ENCODE measurements at regions not wholly inside any gene's neighbourhood (a gene's known extent, or its start where the extent isn't known, plus 50 kb on each side); places are given as distances from the start of the nearest gene placed in this dataset.

GRCh38 chr3:194928831-194929577 lies 243.3 kb downstream of the FAM43A start:
- peak; percentile 60 for DNase-seq

GRCh38 chr3:194929578-194929960 lies 243.9 kb downstream of the FAM43A start:
- no peak for DNase-seq

- DNase-seq = peak; percentile 76
Measured at GRCh38 chr3:194930377-194931204, 244.9 kb downstream of the FAM43A start.

- DNase-seq = peak; percentile 55
Measured at GRCh38 chr3:194931347-194931746, 245.7 kb downstream of the FAM43A start.

GRCh38 chr3:194931865-194932264 lies 246.2 kb downstream of the FAM43A start:
- no peak for DNase-seq

- no peak for DNase-seq
Measured at GRCh38 chr3:194933465-194933864, 247.8 kb downstream of the FAM43A start.

- no peak for DNase-seq
Measured at GRCh38 chr3:194935061-194935460, 249.4 kb downstream of the FAM43A start.

- no peak for DNase-seq
Measured at GRCh38 chr3:194935632-194936470, 250.2 kb downstream of the FAM43A start.

- no peak for DNase-seq
Measured at GRCh38 chr3:194936659-194937058, 251.0 kb downstream of the FAM43A start.

GRCh38 chr3:194937144-194937543 lies 251.5 kb downstream of the FAM43A start:
- no peak for DNase-seq

GRCh38 chr3:194937882-194938321 lies 252.2 kb downstream of the FAM43A start:
- DNase-seq = no peak

GRCh38 chr3:194938845-194939531 lies 253.3 kb downstream of the FAM43A start:
- DNase-seq = peak; percentile 71

- DNase-seq = no peak
Measured at GRCh38 chr3:194939532-194939909, 253.8 kb downstream of the FAM43A start.

GRCh38 chr3:194939949-194940770 lies 254.5 kb downstream of the FAM43A start:
- no peak for DNase-seq

GRCh38 chr3:194941360-194941955 lies 255.8 kb downstream of the FAM43A start:
- DNase-seq = no peak

GRCh38 chr3:194941956-194942511 lies 256.4 kb downstream of the FAM43A start:
- no peak for DNase-seq

- no peak for DNase-seq
Measured at GRCh38 chr3:194944526-194944925, 258.8 kb downstream of the FAM43A start.

- DNase-seq = no peak
Measured at GRCh38 chr3:194945508-194945907, 259.8 kb downstream of the FAM43A start.

GRCh38 chr3:194946091-194946490 lies 260.4 kb downstream of the FAM43A start:
- DNase-seq = no peak

GRCh38 chr3:194949592-194949991 lies 263.9 kb downstream of the FAM43A start:
- DNase-seq = no peak
